Muscle layer of colon (tissue), 2 donors: ENCODE measurements at regions not wholly inside any gene's neighbourhood (a gene's known extent, or its start where the extent isn't known, plus 50 kb on each side); places are given as distances from the start of the nearest gene placed in this dataset.

Source experiments
- H3K27ac ChIP-seq: one replicate; pipeline ENCODE4 v1.7.0; 2013; ENCODE audit warnings: low read depth, mild to moderate bottlenecking, low read length, moderate library complexity
- H3K27me3 ChIP-seq, 2 donors: one replicate each; pipeline ENCODE4 v1.7.0; 2013; ENCODE audit warnings: low read length in 2 of 2, mild to moderate bottlenecking in 2 of 2; ENCODE audit not compliant: insufficient read depth in 2 of 2, control insufficient read depth in 1 of 2
- H3K36me3 ChIP-seq: one replicate; pipeline ENCODE4 v1.7.0; 2013; ENCODE audit warnings: mild to moderate bottlenecking, low read length; ENCODE audit not compliant: insufficient read depth
- H3K4me1 ChIP-seq: one replicate; pipeline ENCODE4 v1.7.0; 2013; ENCODE audit warnings: mild to moderate bottlenecking, low read length; ENCODE audit not compliant: insufficient read depth
- H3K4me3 ChIP-seq, 2 donors: one replicate each; pipeline ENCODE4 v1.7.0; 2013; ENCODE audit warnings: low read length in 2 of 2, low read depth in 1 of 2, mild to moderate bottlenecking in 1 of 2, moderate library complexity in 1 of 2
- H3K9ac ChIP-seq: one replicate; pipeline ENCODE4 v1.7.0; 2013; ENCODE audit warnings: low read length
- H3K9me3 ChIP-seq: one replicate; pipeline ENCODE4 v1.7.0; 2013; ENCODE audit warnings: mild to moderate bottlenecking, low read length
- donor health status: abdominal sarcoma.
- donor health status: Adenocarcinoma of cecum.

DNA sequence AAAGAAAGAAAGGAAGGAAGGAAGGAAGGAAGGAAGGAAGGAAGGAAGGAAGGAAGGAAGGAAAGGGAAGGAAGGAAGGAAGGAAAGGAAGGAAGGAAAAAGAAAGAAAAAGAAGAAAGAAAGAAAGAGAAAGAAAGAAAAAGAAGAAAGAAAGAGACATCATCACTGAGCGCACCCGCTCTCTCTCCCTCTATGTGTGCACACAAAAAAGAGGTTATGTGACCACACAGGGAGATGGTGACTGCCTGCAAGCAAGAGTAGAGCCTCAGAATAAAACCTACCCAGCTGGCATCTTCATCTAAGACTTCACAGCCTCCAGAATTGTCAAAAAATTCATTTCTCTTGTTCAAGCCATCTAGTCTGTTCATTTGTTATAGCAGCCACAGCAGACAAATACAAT, 1307.4 kb upstream of the ACVR2A start:
- Histone ChIP-seq H3K9ac (no peak overlapping the region), H3K9me3 (no peaks in the 10 kb centered on the region), H3K27ac (no peak overlapping the region), H3K4me3 (no peak overlapping the region), H3K27me3 (no peaks in the 10 kb centered on the region), H3K36me3 (no peaks in the 10 kb centered on the region), H3K4me1 (no peaks in the 10 kb centered on the region)

DNA sequence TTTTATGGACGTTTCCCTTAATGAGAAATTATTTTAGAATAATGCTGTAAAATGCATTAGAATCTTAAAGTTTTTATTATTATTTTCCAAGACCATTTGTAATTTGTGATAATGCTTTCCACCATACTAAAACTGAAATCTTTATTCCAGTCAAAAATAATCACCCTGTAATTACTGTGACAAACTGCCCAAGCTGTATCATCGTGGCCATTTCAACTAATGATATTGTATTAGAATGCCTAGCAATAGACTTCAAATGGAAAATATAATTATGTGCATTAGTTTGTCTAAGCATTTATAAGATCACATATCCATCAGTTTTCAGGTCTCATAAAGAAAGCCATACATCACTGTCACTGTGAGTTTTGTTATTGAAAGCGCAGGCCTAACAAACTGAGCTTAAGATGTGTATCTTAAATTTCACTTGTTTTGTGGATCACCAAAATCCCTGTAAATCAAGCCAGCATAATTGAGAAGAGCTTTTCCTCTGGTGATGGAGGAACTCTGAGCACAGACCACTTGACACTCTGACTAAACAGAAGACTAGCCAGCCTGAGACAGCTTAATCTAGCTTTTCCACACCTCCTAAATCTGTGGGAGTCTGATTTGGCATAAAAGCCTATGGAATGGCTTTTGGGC, 1312.2 kb upstream of the ACVR2A start:
- no peaks in the 10 kb centered on the region for H3K36me3 ChIP-seq
- no peaks in the 10 kb centered on the region for H3K4me1 ChIP-seq
- H3K9ac ChIP-seq = no peak overlapping the region
- no peaks in the 10 kb centered on the region for H3K27me3 ChIP-seq
- no peak overlapping the region for H3K4me3 ChIP-seq
- no peak overlapping the region for H3K27ac ChIP-seq
- no peaks in the 10 kb centered on the region for H3K9me3 ChIP-seq

DNA sequence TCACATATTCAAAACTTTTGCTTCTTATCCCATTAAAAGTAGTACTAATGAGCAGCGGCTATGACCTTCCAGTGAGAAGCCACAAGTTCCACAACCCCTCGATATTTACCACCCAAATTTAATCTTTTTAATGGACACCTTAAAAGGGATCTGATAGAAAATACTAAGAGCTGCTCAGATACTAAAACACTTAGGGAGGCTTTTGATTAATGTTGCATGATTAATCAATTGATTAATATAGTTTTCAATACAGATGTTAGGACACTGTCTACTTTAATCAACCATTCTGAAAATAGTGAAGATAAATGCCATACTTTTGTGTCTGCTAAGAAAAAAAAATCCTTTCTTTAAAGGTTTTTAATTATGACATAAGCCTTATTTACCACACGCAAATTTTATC, 1312.8 kb upstream of the ACVR2A start:
- Histone ChIP-seq H3K4me1 (no peaks in the 10 kb centered on the region), H3K27me3 (no peaks in the 10 kb centered on the region), H3K27ac (no peak overlapping the region), H3K4me3 (no peak overlapping the region), H3K9me3 (no peaks in the 10 kb centered on the region), H3K9ac (no peak overlapping the region), H3K36me3 (no peaks in the 10 kb centered on the region)

DNA sequence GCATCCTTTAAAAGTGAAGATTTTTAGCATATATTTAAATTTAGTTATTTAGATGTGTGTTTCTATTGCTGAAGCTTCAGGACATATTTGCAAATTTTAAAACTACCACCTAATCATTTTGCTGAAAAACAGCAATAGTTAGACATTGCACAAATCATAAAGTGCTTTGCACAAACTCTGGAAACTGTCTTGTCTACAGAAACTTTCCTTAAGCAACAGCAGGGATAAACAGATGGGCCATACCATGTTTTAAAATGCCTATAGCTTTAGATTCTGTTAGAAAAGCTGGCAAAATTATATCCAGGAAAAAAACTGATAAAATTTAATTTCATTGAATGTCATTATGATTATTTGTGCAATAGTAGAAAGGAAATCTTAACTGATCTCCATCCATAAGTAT, 1313.9 kb upstream of the ACVR2A start:
- Histone ChIP-seq H3K9me3 (no peaks in the 10 kb centered on the region), H3K9ac (no peak overlapping the region), H3K4me1 (no peaks in the 10 kb centered on the region), H3K4me3 (no peak overlapping the region), H3K27me3 (no peaks in the 10 kb centered on the region), H3K36me3 (no peaks in the 10 kb centered on the region), H3K27ac (no peak overlapping the region)

DNA sequence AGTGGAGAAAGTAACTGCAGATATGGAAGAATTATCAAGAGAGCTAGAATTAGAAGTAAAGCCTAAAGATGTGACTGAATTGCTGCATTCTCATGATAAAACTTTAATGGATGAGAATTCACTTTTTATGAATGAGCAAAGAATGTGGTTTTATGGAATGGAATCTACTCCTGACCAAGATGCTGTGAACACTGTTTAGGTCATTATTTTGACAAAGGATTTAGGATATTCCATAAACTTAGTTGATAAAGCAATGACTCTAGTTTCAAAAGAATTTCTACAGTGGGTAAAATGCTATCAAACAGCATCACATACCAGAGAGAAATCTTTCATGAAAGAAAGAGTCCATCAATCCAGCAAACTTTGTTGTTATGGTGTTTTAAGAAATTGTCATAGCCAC, 1317.7 kb upstream of the ACVR2A start:
- no peaks in the 10 kb centered on the region for H3K27me3 ChIP-seq
- no peaks in the 10 kb centered on the region for H3K36me3 ChIP-seq
- H3K4me1 ChIP-seq = no peaks in the 10 kb centered on the region
- H3K9ac ChIP-seq = no peak overlapping the region
- no peak overlapping the region for H3K4me3 ChIP-seq
- H3K9me3 ChIP-seq = no peaks in the 10 kb centered on the region
- H3K27ac ChIP-seq = no peak overlapping the region

DNA sequence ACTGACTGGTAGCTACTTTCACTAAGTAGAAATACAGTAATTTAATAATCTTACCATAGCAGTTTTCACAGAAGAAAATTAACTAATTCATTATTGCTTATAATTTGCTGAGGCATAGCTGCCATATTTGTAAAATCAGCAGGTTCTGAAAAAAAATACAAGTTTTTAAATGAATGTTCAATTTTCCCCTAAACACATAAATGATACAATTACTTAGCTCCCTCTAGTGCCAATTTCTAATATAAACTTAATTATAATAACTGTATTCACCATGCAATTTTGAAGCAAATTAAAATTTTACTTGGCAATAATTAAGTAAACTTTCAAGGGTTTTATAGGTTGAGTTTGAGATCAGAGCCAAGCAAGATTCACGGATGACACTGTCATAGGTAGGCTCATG, 1321.6 kb upstream of the ACVR2A start:
- H3K4me1 ChIP-seq = no peaks in the 10 kb centered on the region
- no peak overlapping the region for H3K4me3 ChIP-seq
- no peak overlapping the region for H3K9ac ChIP-seq
- no peaks in the 10 kb centered on the region for H3K9me3 ChIP-seq
- no peaks in the 10 kb centered on the region for H3K27me3 ChIP-seq
- H3K27ac ChIP-seq = no peak overlapping the region
- H3K36me3 ChIP-seq = no peaks in the 10 kb centered on the region

DNA sequence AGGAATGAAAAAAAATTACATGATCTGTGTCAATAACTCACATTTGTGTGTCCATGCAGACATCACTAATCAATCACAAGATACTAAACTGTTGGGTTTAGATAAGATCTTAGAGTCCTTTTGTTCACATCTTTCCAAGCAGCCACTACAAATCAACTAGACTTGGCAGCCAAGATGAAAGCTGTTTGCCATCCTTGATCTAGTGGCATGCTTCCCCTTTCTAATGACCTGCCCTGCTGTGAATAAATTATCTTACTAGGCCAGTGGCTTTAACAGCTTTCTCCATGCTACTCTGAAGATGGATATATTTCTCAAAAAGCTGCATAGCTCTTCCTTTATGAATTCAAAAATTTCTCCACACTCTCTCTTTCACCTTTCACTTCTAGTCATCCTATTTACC, 1338.0 kb upstream of the ACVR2A start:
- H3K36me3 ChIP-seq = no peaks in the 10 kb centered on the region
- no peak overlapping the region for H3K27ac ChIP-seq
- H3K4me1 ChIP-seq = no peaks in the 10 kb centered on the region
- H3K4me3 ChIP-seq = no peak overlapping the region
- no peak overlapping the region for H3K9ac ChIP-seq
- no peaks in the 10 kb centered on the region for H3K9me3 ChIP-seq
- H3K27me3 ChIP-seq = no peaks in the 10 kb centered on the region

DNA sequence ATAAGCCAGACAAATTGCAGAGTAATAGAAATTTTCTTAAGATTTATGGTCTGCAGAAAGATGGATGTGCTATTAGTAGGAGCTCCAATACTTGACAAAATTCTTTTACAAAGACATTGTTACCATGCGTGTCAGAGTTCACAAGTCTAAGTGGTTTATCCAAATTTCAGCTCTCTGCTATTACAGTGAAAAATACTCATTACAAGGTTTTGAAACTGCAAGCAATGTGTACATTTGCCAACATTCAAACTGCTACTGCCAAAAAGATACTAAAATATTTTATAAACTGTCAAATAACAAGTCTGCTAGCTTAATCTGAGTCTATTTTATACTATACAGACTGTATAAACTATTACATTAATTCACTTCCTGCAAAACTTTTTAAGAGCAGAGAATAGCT, 1341.5 kb upstream of the ACVR2A start:
- no peak overlapping the region for H3K27ac ChIP-seq
- no peak overlapping the region for H3K4me3 ChIP-seq
- H3K9me3 ChIP-seq = no peaks in the 10 kb centered on the region
- no peak overlapping the region for H3K9ac ChIP-seq
- H3K36me3 ChIP-seq = no peaks in the 10 kb centered on the region
- H3K4me1 ChIP-seq = no peaks in the 10 kb centered on the region
- H3K27me3 ChIP-seq = no peaks in the 10 kb centered on the region

DNA sequence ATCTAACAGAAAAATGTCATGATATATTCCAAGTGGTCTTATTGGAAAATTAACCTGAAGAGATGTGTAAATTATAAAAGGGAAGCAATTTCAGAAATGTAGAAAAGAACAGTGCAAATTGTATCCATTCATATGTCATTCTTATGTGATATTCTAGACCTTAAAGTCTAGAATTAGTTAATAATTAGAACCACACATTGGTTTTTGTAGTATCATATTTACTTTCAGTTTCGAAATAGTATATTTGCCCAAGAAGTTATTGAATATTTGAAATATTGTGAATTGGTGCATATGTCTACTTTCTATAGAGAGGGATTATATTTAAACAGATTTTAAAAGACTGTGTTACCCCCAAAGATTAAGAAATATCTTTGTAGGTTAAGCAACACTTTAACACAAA, 1348.6 kb upstream of the ACVR2A start:
- no peaks in the 10 kb centered on the region for H3K4me1 ChIP-seq
- H3K4me3 ChIP-seq = no peak overlapping the region
- no peaks in the 10 kb centered on the region for H3K27me3 ChIP-seq
- no peak overlapping the region for H3K9ac ChIP-seq
- H3K36me3 ChIP-seq = no peaks in the 10 kb centered on the region
- H3K27ac ChIP-seq = no peak overlapping the region
- H3K9me3 ChIP-seq = no peaks in the 10 kb centered on the region

DNA sequence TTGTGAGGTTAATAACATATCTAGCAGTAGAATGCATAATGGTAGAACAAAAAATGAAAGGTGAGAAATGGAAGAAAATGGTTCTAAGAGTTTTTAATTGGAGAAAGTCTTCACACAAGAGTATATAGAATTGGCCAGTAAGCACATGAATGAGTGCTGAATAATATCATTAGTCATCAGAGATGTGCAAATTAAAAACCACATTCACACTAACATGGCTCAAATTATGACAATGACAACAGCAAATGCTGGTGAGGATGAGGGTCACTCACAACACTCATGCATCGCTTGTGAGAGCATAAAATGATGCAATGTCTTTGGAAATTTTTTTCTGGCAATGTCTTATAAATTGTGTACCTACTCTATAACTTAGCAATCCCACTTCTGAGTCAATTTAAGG, 1355.4 kb upstream of the ACVR2A start:
- no peaks in the 10 kb centered on the region for H3K36me3 ChIP-seq
- no peak overlapping the region for H3K9ac ChIP-seq
- H3K9me3 ChIP-seq = no peaks in the 10 kb centered on the region
- no peak overlapping the region for H3K27ac ChIP-seq
- H3K27me3 ChIP-seq = no peaks in the 10 kb centered on the region
- no peak overlapping the region for H3K4me3 ChIP-seq
- no peaks in the 10 kb centered on the region for H3K4me1 ChIP-seq

DNA sequence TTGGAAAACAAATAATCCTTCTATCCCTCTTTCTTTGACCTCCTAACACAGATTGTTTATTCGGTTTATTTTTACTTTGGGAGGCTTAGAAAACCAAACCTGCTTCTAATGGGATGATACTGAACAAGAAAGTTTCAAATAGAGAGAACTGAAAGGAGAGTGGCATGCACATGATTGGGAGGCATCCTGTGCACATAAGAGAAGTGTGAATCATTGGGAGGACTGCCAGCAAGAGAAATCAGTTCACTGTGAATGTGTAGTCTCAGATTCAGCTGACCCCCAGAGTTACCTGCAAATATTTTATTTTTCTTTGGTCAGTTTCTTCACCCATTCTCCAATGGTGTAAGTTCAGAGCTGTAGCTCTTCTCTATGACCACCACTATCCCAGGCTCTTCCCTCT, 1363.2 kb upstream of the ACVR2A start:
- Histone ChIP-seq H3K27me3 (no peaks in the 10 kb centered on the region), H3K4me3 (no peak overlapping the region), H3K9ac (no peak overlapping the region)

DNA sequence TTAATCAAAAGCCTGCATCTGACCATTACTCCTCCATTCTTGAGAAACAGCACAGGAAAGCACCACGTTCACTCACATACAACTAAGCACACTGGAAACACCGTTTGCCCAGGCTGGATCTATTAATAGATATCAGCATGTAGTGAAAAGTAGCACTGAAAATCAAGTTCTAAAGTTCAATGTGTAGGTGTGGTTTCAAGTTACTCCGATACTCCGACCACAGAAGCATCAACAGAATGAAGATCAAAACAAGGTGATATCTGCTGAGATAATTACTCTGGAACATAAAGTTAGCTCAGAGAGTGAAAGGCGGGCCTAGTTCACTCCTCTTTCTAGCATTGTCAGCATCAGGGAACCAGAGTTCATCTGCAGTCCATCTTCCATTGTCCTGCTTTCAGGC, 1367.4 kb upstream of the ACVR2A start:
- Histone ChIP-seq H3K4me3 (no peak overlapping the region), H3K27ac (no peak overlapping the region), H3K36me3 (no peaks in the 10 kb centered on the region), H3K4me1 (no peaks in the 10 kb centered on the region), H3K27me3 (no peaks in the 10 kb centered on the region), H3K9ac (no peak overlapping the region), H3K9me3 (no peaks in the 10 kb centered on the region)

More for the DNA sequence above, 1363.2 kb upstream of the ACVR2A start:
- no peak overlapping the region for H3K27ac ChIP-seq
- no peaks in the 10 kb centered on the region for H3K4me1 ChIP-seq
- H3K9me3 ChIP-seq = no peaks in the 10 kb centered on the region
- no peaks in the 10 kb centered on the region for H3K36me3 ChIP-seq
